ENCODE measurements at regions not wholly inside any gene's neighbourhood (a gene's known extent, or its start where the extent isn't known, plus 50 kb on each side); places are given as distances from the start of the nearest gene placed in this dataset.

- TF ChIP-seq CTCF (IDR thresholded peaks at IDR 0.05; ENCODE audit: insufficient read depth, missing control alignments) = no peak
- DNase-seq (ENCODE audit: insufficient read length, low spot score) = no peak
- FAIRE-seq = no peak
These were observed 427.2 kb downstream of the COG6 start for GRCh38 chr13:40082639-40083038.

GRCh38 chr13:40083841-40084240, 428.4 kb downstream of the COG6 start:
- no peak for DNase-seq (ENCODE audit: insufficient read length, low spot score)
- no peak for FAIRE-seq
- no peak for TF ChIP-seq CTCF (IDR thresholded peaks at IDR 0.05; ENCODE audit: insufficient read depth, missing control alignments)

- DNase-seq (ENCODE audit: insufficient read length, low spot score) (no peak), FAIRE-seq (no peak)
- TF ChIP-seq CTCF (IDR thresholded peaks at IDR 0.05; ENCODE audit: insufficient read depth, missing control alignments) = no peak
These were observed 429.5 kb downstream of the COG6 start for GRCh38 chr13:40084934-40085333.

- FAIRE-seq (no peak), DNase-seq (ENCODE audit: insufficient read length, low spot score) (no peak)
These were observed 431.9 kb downstream of the COG6 start for GRCh38 chr13:40087091-40088002.

GRCh38 chr13:40094056-40094455, 438.6 kb downstream of the COG6 start:
- no peak for DNase-seq (ENCODE audit: insufficient read length, low spot score)
- FAIRE-seq = no peak
- TF ChIP-seq CTCF (IDR thresholded peaks at IDR 0.05; ENCODE audit: insufficient read depth, missing control alignments) = no peak

More at GRCh38 chr13:40087091-40088002, 431.9 kb downstream of the COG6 start:
- no peak for TF ChIP-seq CTCF (IDR thresholded peaks at IDR 0.05; ENCODE audit: insufficient read depth, missing control alignments)

GRCh38 chr13:40095695-40096356, 440.4 kb downstream of the COG6 start:
- FAIRE-seq = no peak
- TF ChIP-seq CTCF (IDR thresholded peaks at IDR 0.05; ENCODE audit: insufficient read depth, missing control alignments) = no peak
- DNase-seq (ENCODE audit: insufficient read length, low spot score) = no peak

All from D721Med (cell line).